SH-SY5Y (cell line): ENCODE measurements at regions not wholly inside any gene's neighbourhood (a gene's known extent, or its start where the extent isn't known, plus 50 kb on each side); places are given as distances from the start of the nearest gene placed in this dataset.

ENCODE experiments used
- GATA2 ChIP-seq: IDR thresholded peaks from 2 replicates; pipeline ENCODE4 v1.6.1; 2011; ENCODE audit warnings: mild to moderate bottlenecking, low read depth, low read length
- GATA3 ChIP-seq: IDR thresholded peaks from 2 replicates; pipeline ENCODE4 v1.6.1; 2011; ENCODE audit warnings: low read depth, mild to moderate bottlenecking, low read length, moderate library complexity

GRCh38 chr13:22642088-22642487, 538.7 kb upstream of the SGCG start:
- TF ChIP-seq GATA3 (no peak), GATA2 (no peak)

GRCh38 chr13:22644941-22645340, 535.8 kb upstream of the SGCG start:
- TF ChIP-seq GATA2 (no peak), GATA3 (no peak)

GRCh38 chr13:22647156-22647850, 533.5 kb upstream of the SGCG start:
- no peak for TF ChIP-seq GATA2
- no peak for TF ChIP-seq GATA3

- TF ChIP-seq GATA3 (no peak), GATA2 (no peak)
These were observed 532.4 kb upstream of the SGCG start for GRCh38 chr13:22648320-22648801.

- TF ChIP-seq GATA3, result no peak
- no peak for TF ChIP-seq GATA2
These were observed 528.0 kb upstream of the SGCG start for GRCh38 chr13:22652796-22653195.

- no peak for TF ChIP-seq GATA3
- no peak for TF ChIP-seq GATA2
These were observed 526.9 kb upstream of the SGCG start for GRCh38 chr13:22653866-22654265.

GRCh38 chr13:22655106-22655852, 525.5 kb upstream of the SGCG start:
- TF ChIP-seq GATA3 (no peak), GATA2 (no peak)

GRCh38 chr13:22662771-22663170, 518.0 kb upstream of the SGCG start:
- TF ChIP-seq GATA3, result no peak
- TF ChIP-seq GATA2, result no peak

GRCh38 chr13:22665506-22665905, 515.3 kb upstream of the SGCG start:
- TF ChIP-seq GATA2 (no peak), GATA3 (no peak)

GRCh38 chr13:22690756-22691155, 490.0 kb upstream of the SGCG start:
- TF ChIP-seq GATA2 (no peak), GATA3 (no peak)

GRCh38 chr13:22693691-22694090, 487.1 kb upstream of the SGCG start:
- TF ChIP-seq GATA2 (no peak), GATA3 (no peak)

- TF ChIP-seq GATA3 (no peak), GATA2 (no peak)
These were observed 484.3 kb upstream of the SGCG start for GRCh38 chr13:22696433-22696832.

GRCh38 chr13:22698467-22698866, 482.3 kb upstream of the SGCG start:
- TF ChIP-seq GATA2 (no peak), GATA3 (no peak)

GRCh38 chr13:22700246-22700887, 480.4 kb upstream of the SGCG start:
- TF ChIP-seq GATA3 (no peak), GATA2 (no peak)
